Adrenal gland (tissue), 5 donors: ENCODE measurements at regions not wholly inside any gene's neighbourhood (a gene's known extent, or its start where the extent isn't known, plus 50 kb on each side); places are given as distances from the start of the nearest gene placed in this dataset.

Experiments
- CTCF ChIP-seq, 6 experiments: fragments of 450-650 bp in 4 of 6; fragments of 200-600 bp in 2 of 6; sonication (generic) in 1 of 6; IDR thresholded peaks; 1 replicate in 5 of 6; 2 replicates in 1 of 6; pipeline versions ENCODE4 v1.5.1 to v1.8.0; 2016 to 2021; ENCODE audit warnings: antibody characterized with exemption in 6 of 6, mild to moderate bottlenecking in 2 of 6, moderate library complexity in 1 of 6
- POLR2A ChIP-seq, 2 donors: fragments of 450-650 bp; IDR thresholded peaks; one replicate each; pipeline ENCODE4 v1.6.1; 2017; ENCODE audit warnings: antibody characterized with exemption in 2 of 2, mild to moderate bottlenecking in 2 of 2, moderate library complexity in 1 of 2
- donor health status: DM: no; HTN: no; CAD: no.

DNA sequence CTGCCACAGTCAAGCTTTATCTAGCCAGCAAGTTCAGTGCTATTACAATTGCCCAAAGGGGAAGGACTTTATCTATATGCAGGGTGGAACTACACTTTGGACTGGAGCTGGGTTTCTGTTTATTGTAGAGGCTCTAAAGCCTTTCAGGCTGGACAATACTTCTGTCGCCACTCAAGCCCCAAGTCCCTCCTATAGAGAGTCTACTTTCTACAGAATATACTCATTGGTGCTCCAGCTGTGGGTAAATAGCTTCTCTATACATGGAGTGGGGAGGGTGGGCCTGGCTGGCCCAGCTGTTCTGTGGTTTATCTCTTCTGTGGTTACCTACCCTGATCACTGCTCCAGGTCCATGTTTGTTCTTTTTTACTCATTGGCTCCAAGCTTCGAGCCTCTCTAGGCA, 151.8 kb upstream of the MYLIP start:
- TF ChIP-seq CTCF (IDR thresholded peaks at IDR 0.05) (no peak), POLR2A (IDR thresholded peaks at IDR 0.05) (no peak)
